CD14-positive monocyte (primary cell): ENCODE measurements at regions not wholly inside any gene's neighbourhood (a gene's known extent, or its start where the extent isn't known, plus 50 kb on each side); places are given as distances from the start of the nearest gene placed in this dataset.

ENCODE experiments used
- DNase-seq, 3 donors: peaks; one replicate each; pipeline ENCODE4 v3.0.0-alpha.2; 2011 to 2022
- H2AFZ ChIP-seq: 2 replicates; pipeline ENCODE4 v1.6.0; 2012; ENCODE audit warnings: mild to moderate bottlenecking, low read depth, low read length, inconsistent platforms; ENCODE audit not compliant: insufficient read depth, poor library complexity, severe bottlenecking
- H3K27ac ChIP-seq, 2 donors: 1 replicate in 1 of 2; 2 replicates in 1 of 2; pipeline ENCODE4 v1.5.1; 2012 to 2013; ENCODE audit warnings: low read length in 2 of 2, control low read depth in 1 of 2, inconsistent platforms in 1 of 2, low read depth in 1 of 2, mild to moderate bottlenecking in 1 of 2
- H3K27me3 ChIP-seq, 2 donors: one replicate each; pipeline versions ENCODE4 v1.6.0 to v1.6.1; 2011 to 2013; ENCODE audit warnings: low read length in 2 of 2; ENCODE audit not compliant: control insufficient read depth in 2 of 2, insufficient read depth in 2 of 2
- H3K36me3 ChIP-seq, 2 donors: replicated peaks in 1 of 2; 1 replicate in 1 of 2; 2 replicates in 1 of 2; pipeline versions ENCODE4 v1.5.1 to v1.6.1; 2012 to 2013; ENCODE audit warnings: low read length in 2 of 2, control low read depth in 1 of 2, inconsistent platforms in 1 of 2, mild to moderate bottlenecking in 1 of 2; ENCODE audit not compliant: insufficient read depth in 2 of 2, control insufficient read depth in 1 of 2
- H3K4me1 ChIP-seq, 2 donors: 1 replicate in 1 of 2; 2 replicates in 1 of 2; pipeline versions ENCODE4 v1.5.1 to v1.6.1; 2012 to 2013; ENCODE audit warnings: low read length in 2 of 2, control low read depth in 1 of 2, inconsistent platforms in 1 of 2, mild to moderate bottlenecking in 1 of 2, moderate library complexity in 1 of 2; ENCODE audit not compliant: insufficient read depth in 2 of 2, control insufficient read depth in 1 of 2
- H3K4me2 ChIP-seq: replicated peaks from 2 replicates; pipeline ENCODE3; 2012; ENCODE audit warnings: low read length, moderate library complexity, mild to moderate bottlenecking; ENCODE audit not compliant: poor library complexity, severe bottlenecking; ENCODE audit errors: extremely low read depth
- H3K4me3 ChIP-seq, 3 experiments: fragments of 200-600 bp in 1 of 3; sonication (generic) in 1 of 3; replicated peaks in 1 of 3; 1 replicate in 2 of 3; 2 replicates in 1 of 3; pipeline ENCODE4 v1.5.1; 2011 to 2013; ENCODE audit warnings: low read length in 3 of 3, mild to moderate bottlenecking in 3 of 3, control low read depth in 2 of 3, low read depth in 2 of 3, inconsistent platforms in 1 of 3, moderate library complexity in 1 of 3
- H3K79me2 ChIP-seq: 2 replicates; pipeline ENCODE4 v1.6.0; 2012; ENCODE audit warnings: mild to moderate bottlenecking, control low read depth, inconsistent platforms, low read length, moderate library complexity; ENCODE audit not compliant: insufficient read depth
- H3K9ac ChIP-seq: 2 replicates; pipeline ENCODE4 v1.6.0; 2017; ENCODE audit warnings: low read length, mild to moderate bottlenecking; ENCODE audit not compliant: insufficient read depth, poor library complexity, severe bottlenecking
- H3K9me3 ChIP-seq, 2 donors: replicated peaks in 1 of 2; 1 replicate in 1 of 2; 2 replicates in 1 of 2; pipeline versions ENCODE4 v1.5.1 to v1.6.1; 2012 to 2013; ENCODE audit warnings: low read length in 2 of 2, control low read depth in 1 of 2; ENCODE audit not compliant: control insufficient read depth in 1 of 2, insufficient read depth in 1 of 2
- H4K20me1 ChIP-seq: 2 replicates; pipeline ENCODE4 v1.6.0; 2012; ENCODE audit warnings: mild to moderate bottlenecking, low read length, control low read depth, moderate library complexity; ENCODE audit not compliant: insufficient read depth
- H3K27ac Mint-ChIP-seq, 7 donors: one replicate each; pipeline ENCODE4 v1.8.0; 2020; ENCODE audit warnings: mild to moderate bottlenecking in 7 of 7, mixed read lengths in 7 of 7, moderate library complexity in 6 of 7, inconsistent platforms in 2 of 7
- H3K27me3 Mint-ChIP-seq, 3 donors: one replicate each; pipeline ENCODE4 v1.8.0; 2021 to 2022; ENCODE audit warnings: low read depth in 3 of 3, mild to moderate bottlenecking in 3 of 3, mixed read lengths in 3 of 3, moderate library complexity in 3 of 3, inconsistent platforms in 1 of 3
- H3K36me3 Mint-ChIP-seq, 2 donors: one replicate each; pipeline ENCODE4 v1.8.0; 2020; ENCODE audit warnings: mixed read lengths in 2 of 2, inconsistent platforms in 1 of 2, mild to moderate bottlenecking in 1 of 2
- H3K4me1 Mint-ChIP-seq: one replicate; pipeline ENCODE4 v1.8.0; 2020; ENCODE audit warnings: mild to moderate bottlenecking, mixed read lengths
- H3K4me3 Mint-ChIP-seq, 2 donors: one replicate each; pipeline ENCODE4 v1.8.0; 2020; ENCODE audit warnings: mild to moderate bottlenecking in 2 of 2, mixed read lengths in 2 of 2, moderate library complexity in 1 of 2
- H3K9me3 Mint-ChIP-seq, 7 donors: one replicate each; pipeline ENCODE4 v1.8.0; 2020 to 2022; ENCODE audit warnings: mixed read lengths in 7 of 7, mild to moderate bottlenecking in 6 of 7, moderate library complexity in 6 of 7, inconsistent platforms in 2 of 7
- WGBS: methylation state at CpG from one replicate; pipeline ENCODE4 v1.1.5; 2013; ENCODE audit warnings: missing lambda C conversion rate; ENCODE audit not compliant: insufficient coverage; 5-methylcytosine and 5-hydroxymethylcytosine counted together
- intact Hi-C, 2 donors: fragments of 100-400 bp; cut with micrococcal nuclease; formaldehyde crosslinking; loops; one replicate each; pipeline versions ENCODE4 v1.15.0 to v1.15.1; 2023
- TF ChIP-seq, protein P1 (sequence below): fragments of 200-600 bp; IDR thresholded peaks from one replicate; pipeline ENCODE4 v1.8.0; 2022; ENCODE audit warnings: antibody characterized with exemption, mild to moderate bottlenecking

DNA sequence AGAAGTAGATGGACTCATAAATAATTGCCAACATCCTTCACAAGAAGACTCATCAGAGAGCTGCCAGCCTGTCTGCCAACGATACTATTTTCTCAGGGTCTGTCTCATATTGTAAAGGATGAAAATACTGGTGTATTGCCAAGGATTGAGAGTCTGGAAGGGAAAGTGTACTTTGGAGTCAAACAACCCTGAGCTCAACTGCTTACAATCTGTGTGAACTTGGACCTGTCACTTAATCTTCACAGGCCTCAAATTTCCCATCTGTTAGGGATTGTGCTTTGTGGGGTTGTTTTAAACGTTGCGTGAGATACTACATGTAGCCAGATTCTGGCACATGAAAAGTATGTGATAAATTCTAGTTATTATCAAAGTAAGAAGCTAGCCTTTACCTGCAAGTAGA is 169.1 kb downstream of the LHFPL1 start:
- Mint-ChIP-seq H3K4me1 (no peaks in the 10 kb centered on the region), H3K27ac (no peak overlapping the region), H3K27me3 (peaks cover 0 to 1% (median 0%) of the 10 kb centered on the region in 3 donors), H3K4me3 (no peak overlapping the region), H3K9me3 (peaks cover 0 to 13% (median 3%) of the 10 kb centered on the region in 7 donors), H3K36me3 (no peaks in the 10 kb centered on the region)
- no peak overlapping the region for H2AFZ ChIP-seq
- WGBS, result no CpG with 5 or more reads among the region's 3 CpGs
- no peak overlapping the region for H3K4me2 ChIP-seq
- no peaks in the 10 kb centered on the region for H3K36me3 ChIP-seq
- H3K27me3 ChIP-seq, result no peaks in the 10 kb centered on the region
- TF ChIP-seq, protein P1, sequence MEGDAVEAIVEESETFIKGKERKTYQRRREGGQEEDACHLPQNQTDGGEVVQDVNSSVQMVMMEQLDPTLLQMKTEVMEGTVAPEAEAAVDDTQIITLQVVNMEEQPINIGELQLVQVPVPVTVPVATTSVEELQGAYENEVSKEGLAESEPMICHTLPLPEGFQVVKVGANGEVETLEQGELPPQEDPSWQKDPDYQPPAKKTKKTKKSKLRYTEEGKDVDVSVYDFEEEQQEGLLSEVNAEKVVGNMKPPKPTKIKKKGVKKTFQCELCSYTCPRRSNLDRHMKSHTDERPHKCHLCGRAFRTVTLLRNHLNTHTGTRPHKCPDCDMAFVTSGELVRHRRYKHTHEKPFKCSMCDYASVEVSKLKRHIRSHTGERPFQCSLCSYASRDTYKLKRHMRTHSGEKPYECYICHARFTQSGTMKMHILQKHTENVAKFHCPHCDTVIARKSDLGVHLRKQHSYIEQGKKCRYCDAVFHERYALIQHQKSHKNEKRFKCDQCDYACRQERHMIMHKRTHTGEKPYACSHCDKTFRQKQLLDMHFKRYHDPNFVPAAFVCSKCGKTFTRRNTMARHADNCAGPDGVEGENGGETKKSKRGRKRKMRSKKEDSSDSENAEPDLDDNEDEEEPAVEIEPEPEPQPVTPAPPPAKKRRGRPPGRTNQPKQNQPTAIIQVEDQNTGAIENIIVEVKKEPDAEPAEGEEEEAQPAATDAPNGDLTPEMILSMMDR, result no peak
- peaks cover 0 to 7% of the 10 kb centered on the region in 2 donors for H3K9me3 ChIP-seq
- no peaks in the 10 kb centered on the region for H4K20me1 ChIP-seq
- no peak overlapping the region for H3K4me3 ChIP-seq
- no peak for DNase-seq
- no peak overlapping the region for H3K27ac ChIP-seq
- H3K4me1 ChIP-seq, result no peaks in the 10 kb centered on the region
- intact Hi-C loops, result no loop called here
- H3K9ac ChIP-seq, result no peak overlapping the region
- H3K79me2 ChIP-seq, result no peaks in the 10 kb centered on the region

DNA sequence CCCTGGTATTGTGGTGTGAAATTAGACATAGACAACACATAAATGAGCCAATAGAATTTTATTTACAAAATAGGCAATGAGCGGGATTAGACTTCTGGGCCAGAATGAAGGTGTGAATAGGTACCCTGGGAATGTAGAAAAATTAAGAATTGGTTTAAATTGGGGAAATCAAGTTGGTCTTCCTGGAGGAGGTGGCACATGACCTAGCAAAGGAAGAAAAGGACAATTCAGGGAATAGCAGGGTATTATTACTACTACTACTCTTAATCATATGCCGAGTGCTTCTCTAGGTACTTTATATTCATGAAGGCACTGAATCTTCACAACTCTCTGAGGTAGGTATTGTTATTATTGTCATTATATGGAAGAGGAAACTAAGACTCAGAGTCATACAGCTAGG is 202.1 kb downstream of the LHFPL1 start:
- H3K27ac ChIP-seq, result no peak overlapping the region
- H3K9me3 Mint-ChIP-seq, result peaks cover 0 to 12% (median 3%) of the 10 kb centered on the region in 7 donors
- no peak for DNase-seq
- no peak overlapping the region for H3K4me2 ChIP-seq
- no peak overlapping the region for H3K27ac Mint-ChIP-seq
- TF ChIP-seq, protein P1, result no peak
- no peaks in the 10 kb centered on the region for H3K36me3 ChIP-seq
- H3K4me3 Mint-ChIP-seq, result no peak overlapping the region
- peaks cover 0 to 1% (median 0%) of the 10 kb centered on the region in 3 donors for H3K27me3 Mint-ChIP-seq
- H3K36me3 Mint-ChIP-seq, result no peaks in the 10 kb centered on the region
- intact Hi-C loops, result no loop called here
- no CpG with 5 or more reads among the region's 2 CpGs for WGBS
- no peaks in the 10 kb centered on the region for H4K20me1 ChIP-seq
- no peaks in the 10 kb centered on the region for H3K4me1 Mint-ChIP-seq
- H2AFZ ChIP-seq, result no peak overlapping the region
- H3K4me1 ChIP-seq, result no peaks in the 10 kb centered on the region
- no peaks in the 10 kb centered on the region for H3K27me3 ChIP-seq
- no peaks in the 10 kb centered on the region for H3K79me2 ChIP-seq
- no peak overlapping the region for H3K9ac ChIP-seq
- H3K4me3 ChIP-seq, result no peak overlapping the region
- peaks cover 0 to 2% of the 10 kb centered on the region in 2 donors for H3K9me3 ChIP-seq
